ENCODE measurements at regions not wholly inside any gene's neighbourhood (a gene's known extent, or its start where the extent isn't known, plus 50 kb on each side); places are given as distances from the start of the nearest gene placed in this dataset.
"Not testable (repeated sequence)": the region's sequence is repeated elsewhere in the genome, so short reads cannot be mapped to it uniquely, and the experiment has no call there.

DNA sequence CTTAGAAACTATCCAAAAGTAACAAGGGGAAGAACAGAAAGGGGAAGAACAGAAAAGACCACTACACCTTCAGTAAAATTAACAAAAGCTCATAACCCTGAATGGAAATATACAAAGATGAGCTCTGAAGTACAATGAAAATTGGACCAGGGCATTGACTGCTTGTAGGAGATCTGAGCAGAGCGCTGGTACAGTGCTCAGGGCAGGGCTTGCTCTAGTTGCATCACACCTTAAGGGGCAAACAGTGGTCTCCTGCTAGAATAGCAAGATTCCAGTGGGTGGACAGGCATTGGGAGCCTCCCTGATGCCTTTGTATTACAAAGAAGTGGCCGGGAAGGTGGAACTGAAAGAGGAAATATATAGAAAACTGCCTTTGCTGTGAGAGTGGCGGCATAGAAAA, 111.9 kb upstream of the RGS1 start:
- Histone ChIP-seq H3K27ac (ENCODE audit: control insufficient read depth, insufficient read depth, low read length) (no peak overlapping the region), H3K79me2 (ENCODE audit: control insufficient read depth, insufficient read depth, low read length) (no peaks in the 10 kb centered on the region), H3K4me1 (ENCODE audit: control insufficient read depth, extremely low read depth, insufficient read depth, low read length) (no peaks in the 10 kb centered on the region), H3K36me3 (ENCODE audit: control insufficient read depth in 2 of 2, extremely low read depth in 1 of 2, insufficient read depth in 2 of 2, low read length in 2 of 2) (no peaks in the 10 kb centered on the region), H3K9me3 (ENCODE audit: control insufficient read depth, low read depth, low read length) (no peaks in the 10 kb centered on the region), H3K27me3 (ENCODE audit: control insufficient read depth, extremely low read depth, insufficient read depth, low read length) (no peaks in the 10 kb centered on the region), H3K9me1 (ENCODE audit: control insufficient read depth, extremely low read depth, insufficient read depth, low read length) (no peaks in the 10 kb centered on the region), H4K20me1 (ENCODE audit: control insufficient read depth, extremely low read depth, insufficient read depth, low read length) (no peaks in the 10 kb centered on the region), H3K4me3 (ENCODE audit: control insufficient read depth in 2 of 3, extremely low read depth in 1 of 3, insufficient read depth in 2 of 3, low read depth in 1 of 3, low read length in 3 of 3) (no peak overlapping the region), H2AFZ (ENCODE audit: control insufficient read depth, low read length) (no peak overlapping the region), H3K4me2 (ENCODE audit: control insufficient read depth, extremely low read depth, insufficient read depth, low read depth, low read length) (no peak overlapping the region), H3K9ac (ENCODE audit: control insufficient read depth, extremely low read depth, insufficient read depth, low read length) (no peak overlapping the region)
- TF ChIP-seq, protein P1, sequence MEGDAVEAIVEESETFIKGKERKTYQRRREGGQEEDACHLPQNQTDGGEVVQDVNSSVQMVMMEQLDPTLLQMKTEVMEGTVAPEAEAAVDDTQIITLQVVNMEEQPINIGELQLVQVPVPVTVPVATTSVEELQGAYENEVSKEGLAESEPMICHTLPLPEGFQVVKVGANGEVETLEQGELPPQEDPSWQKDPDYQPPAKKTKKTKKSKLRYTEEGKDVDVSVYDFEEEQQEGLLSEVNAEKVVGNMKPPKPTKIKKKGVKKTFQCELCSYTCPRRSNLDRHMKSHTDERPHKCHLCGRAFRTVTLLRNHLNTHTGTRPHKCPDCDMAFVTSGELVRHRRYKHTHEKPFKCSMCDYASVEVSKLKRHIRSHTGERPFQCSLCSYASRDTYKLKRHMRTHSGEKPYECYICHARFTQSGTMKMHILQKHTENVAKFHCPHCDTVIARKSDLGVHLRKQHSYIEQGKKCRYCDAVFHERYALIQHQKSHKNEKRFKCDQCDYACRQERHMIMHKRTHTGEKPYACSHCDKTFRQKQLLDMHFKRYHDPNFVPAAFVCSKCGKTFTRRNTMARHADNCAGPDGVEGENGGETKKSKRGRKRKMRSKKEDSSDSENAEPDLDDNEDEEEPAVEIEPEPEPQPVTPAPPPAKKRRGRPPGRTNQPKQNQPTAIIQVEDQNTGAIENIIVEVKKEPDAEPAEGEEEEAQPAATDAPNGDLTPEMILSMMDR (optimal IDR thresholded peaks at IDR 0.05 in 1 of 3, IDR thresholded peaks at IDR 0.05 in 1 of 3, conservative IDR thresholded peaks at IDR 0.05 in 1 of 3; ENCODE audit: extremely low read depth in 1 of 3, insufficient read depth in 2 of 3, low read length in 3 of 3): no peak
- no peak for TF ChIP-seq EZH2 (IDR thresholded peaks at IDR 0.05; ENCODE audit: low read length)
- DNase-seq (ENCODE audit: low read depth, low spot score) (no peak), FAIRE-seq (no peak)
- dilution Hi-C loops (cut with MboI; ENCODE audit: extremely low pct_ligation_motif_present, low sequenced_read_pairs): no loop called here

DNA sequence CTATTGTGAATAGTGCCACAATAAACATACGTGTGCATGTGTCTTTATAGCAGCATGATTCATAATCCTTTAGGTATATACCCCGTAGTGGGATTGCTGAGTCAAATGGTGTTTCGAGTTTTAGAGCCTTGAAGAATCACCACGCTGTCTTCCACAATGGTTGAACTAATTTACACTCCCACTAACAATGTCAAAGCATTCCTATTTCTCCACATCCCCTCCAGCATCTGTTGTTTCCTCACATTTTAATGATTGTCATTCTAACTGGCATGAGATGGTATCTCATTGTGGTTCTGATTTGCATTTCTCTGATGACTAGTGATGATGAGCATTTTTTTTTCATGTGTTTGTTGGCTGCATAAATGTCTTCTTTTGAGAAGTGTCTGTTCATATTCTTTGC, 110.4 kb upstream of the RGS1 start:
- H3K9me3 ChIP-seq (ENCODE audit: control insufficient read depth, low read depth, low read length); H3K4me1 ChIP-seq (ENCODE audit: control insufficient read depth, extremely low read depth, insufficient read depth, low read length); H4K20me1 ChIP-seq (ENCODE audit: control insufficient read depth, extremely low read depth, insufficient read depth, low read length); H3K27me3 ChIP-seq (ENCODE audit: control insufficient read depth, extremely low read depth, insufficient read depth, low read length); H3K27ac ChIP-seq (ENCODE audit: control insufficient read depth, insufficient read depth, low read length); H3K9ac ChIP-seq (ENCODE audit: control insufficient read depth, extremely low read depth, insufficient read depth, low read length); H3K36me3 ChIP-seq (ENCODE audit: control insufficient read depth in 2 of 2, extremely low read depth in 1 of 2, insufficient read depth in 2 of 2, low read length in 2 of 2); dilution Hi-C loops (cut with MboI; ENCODE audit: extremely low pct_ligation_motif_present, low sequenced_read_pairs); H3K79me2 ChIP-seq (ENCODE audit: control insufficient read depth, insufficient read depth, low read length); H2AFZ ChIP-seq (ENCODE audit: control insufficient read depth, low read length); FAIRE-seq; H3K4me2 ChIP-seq (ENCODE audit: control insufficient read depth, extremely low read depth, insufficient read depth, low read depth, low read length); H3K9me1 ChIP-seq (ENCODE audit: control insufficient read depth, extremely low read depth, insufficient read depth, low read length); DNase-seq (ENCODE audit: low read depth, low spot score); H3K4me3 ChIP-seq (ENCODE audit: control insufficient read depth in 2 of 3, extremely low read depth in 1 of 3, insufficient read depth in 2 of 3, low read depth in 1 of 3, low read length in 3 of 3): not testable (repeated sequence)

DNA sequence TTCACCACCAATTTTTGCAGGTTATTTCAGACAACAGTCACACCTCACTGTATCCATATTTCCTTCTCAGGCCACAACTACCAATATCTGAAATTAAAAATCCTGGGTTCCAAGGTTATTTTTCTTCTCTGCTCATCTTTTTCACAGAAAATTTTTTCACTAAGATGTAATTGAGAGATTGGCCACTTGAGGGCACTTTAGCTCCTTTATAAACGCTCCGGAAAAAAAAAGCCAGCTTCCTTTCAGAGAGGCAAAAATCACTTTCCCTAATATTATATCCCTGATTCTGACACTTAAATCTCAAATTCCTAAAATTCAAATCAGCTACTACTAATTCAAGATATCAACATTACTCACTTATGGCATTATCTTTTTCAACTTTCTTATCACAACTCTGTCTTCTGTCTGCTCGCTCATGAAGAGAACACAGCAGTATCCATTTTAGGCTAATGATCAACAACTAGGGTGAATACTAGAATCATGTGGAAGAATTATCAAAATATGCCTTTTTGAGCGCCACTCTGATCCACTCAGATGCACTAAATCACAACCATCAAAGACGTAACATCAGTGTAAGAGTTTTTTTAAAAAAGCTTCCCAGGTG, 101.4 kb upstream of the RGS1 start:
- H3K79me2 ChIP-seq (ENCODE audit: control insufficient read depth, insufficient read depth, low read length): no peaks in the 10 kb centered on the region
- H3K4me3 ChIP-seq (ENCODE audit: control insufficient read depth in 2 of 3, extremely low read depth in 1 of 3, insufficient read depth in 2 of 3, low read depth in 1 of 3, low read length in 3 of 3): no peak overlapping the region
- peaks cover 3% of the 10 kb centered on the region for H3K4me1 ChIP-seq (ENCODE audit: control insufficient read depth, extremely low read depth, insufficient read depth, low read length)
- H3K36me3 ChIP-seq (ENCODE audit: control insufficient read depth in 2 of 2, extremely low read depth in 1 of 2, insufficient read depth in 2 of 2, low read length in 2 of 2): no peaks in the 10 kb centered on the region
- no peak overlapping the region for H3K4me2 ChIP-seq (ENCODE audit: control insufficient read depth, extremely low read depth, insufficient read depth, low read depth, low read length)
- H3K27ac ChIP-seq (ENCODE audit: control insufficient read depth, insufficient read depth, low read length): no peak overlapping the region
- peaks cover 5% of the 10 kb centered on the region for H3K27me3 ChIP-seq (ENCODE audit: control insufficient read depth, extremely low read depth, insufficient read depth, low read length)
- dilution Hi-C loops (cut with MboI; ENCODE audit: extremely low pct_ligation_motif_present, low sequenced_read_pairs): no loop called here
- FAIRE-seq (no peak), DNase-seq (ENCODE audit: low read depth, low spot score) (no peak)
- no peak for TF ChIP-seq EZH2 (IDR thresholded peaks at IDR 0.05; ENCODE audit: low read length)
- TF ChIP-seq, protein P1 (optimal IDR thresholded peaks at IDR 0.05 in 1 of 3, IDR thresholded peaks at IDR 0.05 in 1 of 3, conservative IDR thresholded peaks at IDR 0.05 in 1 of 3; ENCODE audit: extremely low read depth in 1 of 3, insufficient read depth in 2 of 3, low read length in 3 of 3): peak in 2 of 3 experiments; percentile 46 to 47
- no peaks in the 10 kb centered on the region for H4K20me1 ChIP-seq (ENCODE audit: control insufficient read depth, extremely low read depth, insufficient read depth, low read length)
- no peak overlapping the region for H3K9ac ChIP-seq (ENCODE audit: control insufficient read depth, extremely low read depth, insufficient read depth, low read length)
- H3K9me1 ChIP-seq (ENCODE audit: control insufficient read depth, extremely low read depth, insufficient read depth, low read length): no peaks in the 10 kb centered on the region
- H2AFZ ChIP-seq (ENCODE audit: control insufficient read depth, low read length): no peak overlapping the region
- H3K9me3 ChIP-seq (ENCODE audit: control insufficient read depth, low read depth, low read length): no peaks in the 10 kb centered on the region

Measured in keratinocyte (primary cell).